DOHH2 (cell line): ENCODE measurements at regions not wholly inside any gene's neighbourhood (a gene's known extent, or its start where the extent isn't known, plus 50 kb on each side); places are given as distances from the start of the nearest gene placed in this dataset.

Source experiments
- H3F3A ChIP-seq: fragments of 200-600 bp; sonication (generic), shearing (Covaris generic); 2 replicates; pipeline ENCODE4 v1.6.0; 2016; ENCODE audit warnings: antibody characterized with exemption, mild to moderate bottlenecking; ENCODE audit not compliant: control insufficient read depth, insufficient read depth
- H3K27ac ChIP-seq: fragments of 200-600 bp; sonication (generic); 2 replicates; pipeline ENCODE4 v1.5.1; 2014; ENCODE audit warnings: low read depth, mild to moderate bottlenecking, low read length, moderate library complexity
- H3K27me3 ChIP-seq: fragments of 200-600 bp; sonication (generic); 2 replicates; pipeline ENCODE4 v1.6.1; 2014; ENCODE audit warnings: mild to moderate bottlenecking, low read length, mixed read lengths; ENCODE audit not compliant: control insufficient read depth
- H3K36me3 ChIP-seq: fragments of 200-600 bp; sonication (generic); 2 replicates; pipeline ENCODE4 v1.6.1; 2014; ENCODE audit warnings: mild to moderate bottlenecking, low read length, moderate library complexity, mixed read lengths; ENCODE audit not compliant: control insufficient read depth
- H3K4me1 ChIP-seq: fragments of 200-600 bp; sonication (generic); 2 replicates; pipeline ENCODE4 v1.6.1; 2014; ENCODE audit warnings: mild to moderate bottlenecking, low read length, mixed read lengths; ENCODE audit not compliant: control insufficient read depth
- H3K4me2 ChIP-seq: fragments of 200-600 bp; sonication (generic); 2 replicates; pipeline ENCODE4 v1.6.0; 2014; ENCODE audit warnings: mild to moderate bottlenecking, low read length, moderate library complexity
- H3K4me3 ChIP-seq: fragments of 200-600 bp; sonication (generic); 2 replicates; pipeline ENCODE4 v1.5.1; 2014; ENCODE audit warnings: mild to moderate bottlenecking, low read length, mixed read lengths
- H3K79me2 ChIP-seq: fragments of 200-600 bp; sonication (generic); 2 replicates; pipeline ENCODE4 v1.6.1; 2014; ENCODE audit warnings: mild to moderate bottlenecking, low read length, mixed read lengths; ENCODE audit not compliant: control insufficient read depth
- H3K9me2 ChIP-seq: fragments of 200-600 bp; sonication (generic); replicated peaks from 2 replicates; pipeline ENCODE4 v1.6.1; 2014; ENCODE audit warnings: mild to moderate bottlenecking, low read length, mixed read lengths; ENCODE audit not compliant: control insufficient read depth
- H3K9me3 ChIP-seq: fragments of 200-600 bp; sonication (generic); 2 replicates; pipeline ENCODE4 v1.6.1; 2014; ENCODE audit warnings: antibody characterized with exemption, low read length, mixed read lengths; ENCODE audit not compliant: control insufficient read depth, insufficient read depth
- H4K20me1 ChIP-seq: fragments of 200-600 bp; sonication (generic); 2 replicates; pipeline ENCODE4 v1.6.0; 2014; ENCODE audit warnings: low read depth, mild to moderate bottlenecking, antibody characterized with exemption, low read length, moderate library complexity; ENCODE audit not compliant: control insufficient read depth, insufficient read depth
- CTCF ChIP-seq: fragments of 200-600 bp; sonication (generic); IDR thresholded peaks from one replicate; pipeline ENCODE4 v1.5.1; 2014; ENCODE audit warnings: antibody characterized with exemption, mild to moderate bottlenecking, low read depth, low read length; ENCODE audit not compliant: poor library complexity, severe bottlenecking
- EZH2phosphoT487 ChIP-seq: fragments of 200-600 bp; sonication (generic); IDR thresholded peaks from 2 replicates; pipeline ENCODE4 v1.6.1; 2017; ENCODE audit warnings: borderline replicate concordance, mild to moderate bottlenecking, antibody characterized with exemption, low read length, moderate library complexity, mixed read lengths

- Histone ChIP-seq H3K9me2 (no peaks in the 10 kb centered on the region), H3K79me2 (no peaks in the 10 kb centered on the region), H3K9me3 (no peaks in the 10 kb centered on the region), H4K20me1 (no peaks in the 10 kb centered on the region), H3K4me2 (no peak overlapping the region), H3F3A (no peaks in the 10 kb centered on the region), H3K27ac (no peak overlapping the region), H3K4me1 (no peaks in the 10 kb centered on the region), H3K36me3 (no peaks in the 10 kb centered on the region), H3K4me3 (no peak overlapping the region), H3K27me3 (0 out of 2 replicates have a peak, but pooled peaks cover 2% of the 10 kb centered on the region)
- TF ChIP-seq EZH2phosphoT487, result no peak
- TF ChIP-seq CTCF, result no peak
Measured at GRCh38 chr12:107359382-107359781, 266.0 kb upstream of the CRY1 start.

GRCh38 chr12:107360033-107360432 lies 266.7 kb upstream of the CRY1 start:
- Histone ChIP-seq H3K27ac (no peak overlapping the region), H3K9me2 (no peaks in the 10 kb centered on the region), H3K4me1 (no peaks in the 10 kb centered on the region), H3F3A (no peaks in the 10 kb centered on the region), H4K20me1 (no peaks in the 10 kb centered on the region), H3K9me3 (no peaks in the 10 kb centered on the region), H3K79me2 (no peaks in the 10 kb centered on the region), H3K4me3 (no peak overlapping the region), H3K4me2 (no peak overlapping the region), H3K36me3 (no peaks in the 10 kb centered on the region), H3K27me3 (0 out of 2 replicates have a peak, but pooled peaks cover 2% of the 10 kb centered on the region)
- TF ChIP-seq CTCF, result no peak
- no peak for TF ChIP-seq EZH2phosphoT487

GRCh38 chr12:107360482-107360881 lies 267.1 kb upstream of the CRY1 start:
- Histone ChIP-seq H3K4me3 (no peak overlapping the region), H3K79me2 (no peaks in the 10 kb centered on the region), H3K9me2 (no peaks in the 10 kb centered on the region), H3K4me1 (no peaks in the 10 kb centered on the region), H3K27ac (no peak overlapping the region), H3K27me3 (0 out of 2 replicates have a peak, but pooled peaks cover 2% of the 10 kb centered on the region), H3F3A (no peaks in the 10 kb centered on the region), H3K9me3 (no peaks in the 10 kb centered on the region), H3K4me2 (no peak overlapping the region), H3K36me3 (no peaks in the 10 kb centered on the region), H4K20me1 (no peaks in the 10 kb centered on the region)
- TF ChIP-seq CTCF (no peak), EZH2phosphoT487 (no peak)
